H1 (cell line): ENCODE measurements at regions not wholly inside any gene's neighbourhood (a gene's known extent, or its start where the extent isn't known, plus 50 kb on each side); places are given as distances from the start of the nearest gene placed in this dataset.

Source experiments
- CTCF ChIA-PET: fragments of 300-600 bp; sonication (Branson Sonifier 250); formaldehyde crosslinking; loops from one replicate; lab custom pipeline; 2021; ENCODE audit not compliant: partially characterized antibody; lab: Charles Lee
- POLR2A ChIA-PET: fragments of 300-600 bp; sonication (Branson Sonifier 250); formaldehyde crosslinking; loops from one replicate; lab custom pipeline; 2021; ENCODE audit warnings: inconsistent platforms; ENCODE audit not compliant: partially characterized antibody; lab: Charles Lee
- DNase-seq, 2 experiments: peaks; one replicate each; pipeline versions ENCODE4 v3.0.0 to v3.0.0-alpha.2; 2010 to 2022; ENCODE audit warnings: low spot score in 2 of 2, low read depth in 1 of 2, mixed read lengths in 1 of 2
- FAIRE-seq: peaks from 2 replicates; lab custom pipeline; 2011; peaks lifted over from hg19 to GRCh38; lab: Jason Lieb, UNC
- H2AFZ ChIP-seq: 2 replicates; pipeline ENCODE4 v1.8.1; 2012; ENCODE audit warnings: low read length, inconsistent platforms
- H2AK5ac ChIP-seq: 2 replicates; pipeline ENCODE4 v1.6.1; 2013; ENCODE audit warnings: low read depth, low read length
- H2BK120ac ChIP-seq: replicated peaks from 2 replicates; pipeline ENCODE3; 2013; ENCODE audit warnings: low read depth, low read length, inconsistent platforms
- H2BK12ac ChIP-seq: 2 replicates; pipeline ENCODE4 v1.6.1; 2013; ENCODE audit warnings: low read depth, low read length
- H2BK15ac ChIP-seq: 2 replicates; pipeline ENCODE4 v1.6.1; 2013; ENCODE audit warnings: low read length
- H2BK20ac ChIP-seq: 2 replicates; pipeline ENCODE4 v1.6.1; 2013; ENCODE audit warnings: low read length
- H2BK5ac ChIP-seq: 2 replicates; pipeline ENCODE4 v1.6.1; 2013; ENCODE audit warnings: low read depth, low read length
- H3K14ac ChIP-seq: 2 replicates; pipeline ENCODE4 v1.6.1; 2013; ENCODE audit warnings: inconsistent platforms; ENCODE audit not compliant: insufficient read length
- H3K18ac ChIP-seq: 2 replicates; pipeline ENCODE4 v1.6.1; 2013; ENCODE audit warnings: low read length; ENCODE audit errors: extremely low read depth
- H3K23ac ChIP-seq: 2 replicates; pipeline ENCODE4 v1.6.1; 2013; ENCODE audit warnings: inconsistent platforms; ENCODE audit not compliant: insufficient read length
- H3K23me2 ChIP-seq: 2 replicates; pipeline ENCODE4 v1.6.1; 2013; ENCODE audit warnings: low read depth, low read length
- H3K27ac ChIP-seq: 2 replicates; pipeline ENCODE4 v1.6.1; 2011; ENCODE audit warnings: low read depth, low read length, inconsistent platforms
- H3K27me3 ChIP-seq, 4 experiments: replicated peaks in 1 of 4; 1 replicate in 1 of 4; 2 replicates in 3 of 4; pipeline versions ENCODE4 v1.6.1 to v1.8.1; 2011 to 2013; ENCODE audit warnings: low read length in 3 of 4, mild to moderate bottlenecking in 3 of 4, inconsistent platforms in 2 of 4, mixed read lengths in 2 of 4, moderate library complexity in 1 of 4; ENCODE audit not compliant: control insufficient read depth in 3 of 4, insufficient read depth in 3 of 4; ENCODE audit errors: extremely low read depth in 1 of 4
- H3K36me3 ChIP-seq, 4 experiments: 2 replicates each; pipeline versions ENCODE4 v1.6.1 to v1.8.1; 2011 to 2013; ENCODE audit warnings: mild to moderate bottlenecking in 4 of 4, low read length in 3 of 4, moderate library complexity in 2 of 4, control low read depth in 1 of 4, inconsistent platforms in 1 of 4; ENCODE audit not compliant: insufficient read depth in 4 of 4, control insufficient read depth in 2 of 4
- H3K4ac ChIP-seq: replicated peaks from 2 replicates; pipeline ENCODE3; 2013; ENCODE audit warnings: low read length, low read depth, mixed read lengths, inconsistent platforms; ENCODE audit not compliant: insufficient read length
- H3K4me1 ChIP-seq, 4 experiments: replicated peaks in 1 of 4; 1 replicate in 1 of 4; 2 replicates in 3 of 4; pipeline versions ENCODE4 v1.6.1 to v1.8.1; 2011 to 2013; ENCODE audit warnings: low read length in 3 of 4, inconsistent platforms in 2 of 4, mixed read lengths in 1 of 4; ENCODE audit not compliant: insufficient read depth in 4 of 4, control insufficient read depth in 3 of 4
- H3K4me2 ChIP-seq, 2 experiments: 2 replicates each; pipeline versions ENCODE4 v1.6.1 to v1.8.1; 2011 to 2013; ENCODE audit warnings: low read depth in 2 of 2, low read length in 2 of 2, control low read depth in 1 of 2, inconsistent platforms in 1 of 2, mild to moderate bottlenecking in 1 of 2; ENCODE audit not compliant: insufficient read depth in 1 of 2
- H3K4me3 ChIP-seq, 4 experiments: fragments of 200-600, 300-600 bp in 1 of 4; sonication (generic), shearing (Covaris generic), sonication (Bioruptor Twin) in 1 of 4; 2 replicates each; pipeline versions ENCODE4 v1.5.1 to v1.8.1; 2011 to 2016; ENCODE audit warnings: low read length in 4 of 4, low read depth in 3 of 4, control low read depth in 2 of 4, inconsistent platforms in 2 of 4, mild to moderate bottlenecking in 2 of 4, mixed read lengths in 1 of 4, moderate library complexity in 1 of 4; ENCODE audit not compliant: insufficient read depth in 2 of 4; ENCODE audit errors: extremely low read depth in 1 of 4
- H3K56ac ChIP-seq: replicated peaks from 2 replicates; pipeline ENCODE3; 2013; ENCODE audit warnings: low read depth, mild to moderate bottlenecking, mixed read lengths, low read length, inconsistent platforms; ENCODE audit not compliant: insufficient read length
- H3K79me1 ChIP-seq: 2 replicates; pipeline ENCODE4 v1.6.1; 2013; ENCODE audit warnings: low read depth, low read length, control low read depth
- H3K79me2 ChIP-seq, 2 experiments: 2 replicates each; pipeline versions ENCODE4 v1.6.1 to v1.8.1; 2012 to 2013; ENCODE audit warnings: low read length in 2 of 2, mild to moderate bottlenecking in 2 of 2, inconsistent platforms in 1 of 2; ENCODE audit not compliant: insufficient read depth in 2 of 2, control insufficient read depth in 1 of 2
- H3K9ac ChIP-seq, 4 experiments: replicated peaks in 1 of 4; 1 replicate in 1 of 4; 2 replicates in 3 of 4; pipeline versions ENCODE4 v1.6.1 to v1.8.1; 2011 to 2013; ENCODE audit warnings: low read depth in 3 of 4, low read length in 3 of 4, control low read depth in 2 of 4, mild to moderate bottlenecking in 2 of 4, moderate library complexity in 2 of 4, inconsistent platforms in 1 of 4; ENCODE audit errors: extremely low read depth in 1 of 4
- H3K9me3 ChIP-seq, 2 experiments: 2 replicates each; pipeline versions ENCODE4 v1.6.1 to v1.8.1; 2012 to 2013; ENCODE audit warnings: mild to moderate bottlenecking in 2 of 2, moderate library complexity in 2 of 2, control low read depth in 1 of 2, inconsistent platforms in 1 of 2, low read depth in 1 of 2, low read length in 1 of 2, mixed read lengths in 1 of 2; ENCODE audit not compliant: insufficient read depth in 2 of 2
- H4K20me1 ChIP-seq, 2 experiments: replicated peaks in 1 of 2; 2 replicates each; pipeline versions ENCODE3 to v1.8.1; 2011 to 2013; ENCODE audit warnings: inconsistent platforms in 2 of 2, low read length in 2 of 2, mild to moderate bottlenecking in 1 of 2; ENCODE audit not compliant: insufficient read depth in 2 of 2, control insufficient read depth in 1 of 2
- H4K5ac ChIP-seq: 2 replicates; pipeline ENCODE4 v1.6.1; 2013; ENCODE audit warnings: low read length, low read depth, mixed read lengths, inconsistent platforms; ENCODE audit not compliant: insufficient read length
- H4K8ac ChIP-seq: 2 replicates; pipeline ENCODE4 v1.8.0; 2013; ENCODE audit warnings: mild to moderate bottlenecking, moderate library complexity, low read length, inconsistent platforms; ENCODE audit not compliant: insufficient read depth; ENCODE audit errors: extremely low read depth
- H4K91ac ChIP-seq: replicated peaks from 2 replicates; pipeline ENCODE3; 2013; ENCODE audit warnings: low read length, mixed read lengths, inconsistent platforms; ENCODE audit not compliant: insufficient read length
- JUN ChIP-seq: IDR thresholded peaks from 2 replicates; pipeline ENCODE4 v1.6.1; 2011; ENCODE audit warnings: low read depth, mild to moderate bottlenecking, improper control_type of control experiment, low read length
- WGBS, 2 experiments: shearing (Covaris generic) in 1 of 2; methylation state at CpG; one replicate each; pipeline versions ENCODE4 v1.1.6 to v1.1.7; 2013 to 2015; ENCODE audit warnings: low lambda C conversion rate in 2 of 2, mixed read lengths in 2 of 2, inconsistent platforms in 1 of 2, low coverage in 1 of 2, missing lambda C conversion rate in 1 of 2; ENCODE audit not compliant: insufficient replicate concordance in 2 of 2, insufficient coverage in 1 of 2, insufficient read length in 1 of 2; ENCODE audit errors: extremely low coverage in 1 of 2, missing lambda C conversion rate in 1 of 2; 5-methylcytosine and 5-hydroxymethylcytosine counted together

- no peak overlapping the region for H3K4me3 ChIP-seq
- no peaks in the 10 kb centered on the region for H3K79me1 ChIP-seq
- H3K23me2 ChIP-seq = no peaks in the 10 kb centered on the region
- no peak overlapping the region for H4K91ac ChIP-seq
- no peak overlapping the region for H3K56ac ChIP-seq
- H4K20me1 ChIP-seq = no peaks in the 10 kb centered on the region
- H2BK5ac ChIP-seq = no peak overlapping the region
- FAIRE-seq = no peak
- H3K27me3 ChIP-seq = peaks cover 0 to 1% (median 0%) of the 10 kb centered on the region in 4 experiments; a peak in 1 of 7 replicates
- peaks cover 0 to 5% (median 3%) of the 10 kb centered on the region in 4 experiments; a peak in 2 of 7 replicates for H3K4me1 ChIP-seq
- H2AK5ac ChIP-seq = no peak overlapping the region
- no peak overlapping the region for H3K18ac ChIP-seq
- POLR2A ChIA-PET = no interaction called here
- H4K5ac ChIP-seq = no peak overlapping the region
- no peak overlapping the region for H2AFZ ChIP-seq
- H3K14ac ChIP-seq = no peak overlapping the region
- no peak overlapping the region for H2BK15ac ChIP-seq
- H3K4ac ChIP-seq = no peak overlapping the region
- H3K27ac ChIP-seq = no peak overlapping the region
- no peaks in the 10 kb centered on the region for H3K36me3 ChIP-seq
- H4K8ac ChIP-seq = no peak overlapping the region
- 80% methylated on average over 1 of the region's 1 CpG; no CpG with 5 or more reads in 1 of the 2 experiments for WGBS, 2 experiments
- no peak overlapping the region for H3K4me2 ChIP-seq
- H3K79me2 ChIP-seq = no peaks in the 10 kb centered on the region
- H3K23ac ChIP-seq = no peak overlapping the region
- no peak overlapping the region for H2BK120ac ChIP-seq
- H2BK20ac ChIP-seq = no peak overlapping the region
- H2BK12ac ChIP-seq = no peak overlapping the region
- CTCF ChIA-PET = no interaction called here
- no peak overlapping the region for H3K9ac ChIP-seq
- no peaks in the 10 kb centered on the region for H3K9me3 ChIP-seq
- no peak for TF ChIP-seq JUN
- DNase-seq = no peak
Measured at GRCh38 chr18:61719671-61720070, 173.1 kb downstream of the RNF152 start.
